ENCODE measurements at regions not wholly inside any gene's neighbourhood (a gene's known extent, or its start where the extent isn't known, plus 50 kb on each side); places are given as distances from the start of the nearest gene placed in this dataset.
"Not testable (repeated sequence)": the region's sequence is repeated elsewhere in the genome, so short reads cannot be mapped to it uniquely, and the experiment has no call there.

- DNase-seq = no peak
Observed at GRCh38 chr11:91596111-91596510, 628.5 kb upstream of the FAT3 start.

- DNase-seq = no peak
Observed at GRCh38 chr11:91591021-91591420, 633.6 kb upstream of the FAT3 start.

DNA sequence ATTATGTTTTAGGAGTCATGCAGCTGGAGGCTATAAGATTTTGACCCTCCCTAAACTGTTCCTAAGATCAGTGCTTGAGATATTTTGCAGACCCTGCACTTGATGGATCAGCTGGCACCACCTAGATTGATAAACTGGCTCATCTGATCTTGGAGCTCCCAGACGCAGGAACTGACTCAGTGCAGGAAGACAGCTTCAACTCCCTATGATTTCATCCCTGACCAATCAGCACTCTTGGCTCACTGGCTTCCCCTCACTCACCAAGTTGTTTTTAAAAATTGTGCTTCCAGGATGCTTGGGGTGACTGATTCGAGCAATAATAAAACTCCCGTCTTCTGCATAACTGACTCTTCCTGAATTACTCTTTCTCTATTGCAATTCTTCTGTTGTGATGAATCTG, 637.5 kb upstream of the FAT3 start:
- DNase-seq = no peak

GRCh38 chr11:91585035-91585801, 639.4 kb upstream of the FAT3 start:
- no peak for DNase-seq

DNA sequence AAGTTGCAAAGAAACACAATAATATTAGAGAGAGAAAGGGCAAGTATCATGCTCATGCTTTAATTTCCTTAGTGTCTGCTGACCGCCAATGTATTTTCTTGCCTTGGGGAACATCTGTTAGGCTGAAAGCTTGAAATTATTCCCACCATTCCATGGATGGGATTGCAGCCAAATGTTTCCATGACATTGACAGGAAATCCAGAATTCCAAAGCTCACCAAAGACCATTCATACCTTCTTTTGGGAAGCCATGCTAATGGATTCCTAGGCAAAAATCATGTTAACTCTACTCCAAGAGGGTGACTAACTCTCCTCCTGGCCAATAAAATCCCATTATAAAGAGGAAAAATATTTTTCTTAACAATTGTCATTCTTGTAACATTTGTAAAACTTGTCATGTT, 661.4 kb upstream of the FAT3 start:
- no peak for DNase-seq

DNA sequence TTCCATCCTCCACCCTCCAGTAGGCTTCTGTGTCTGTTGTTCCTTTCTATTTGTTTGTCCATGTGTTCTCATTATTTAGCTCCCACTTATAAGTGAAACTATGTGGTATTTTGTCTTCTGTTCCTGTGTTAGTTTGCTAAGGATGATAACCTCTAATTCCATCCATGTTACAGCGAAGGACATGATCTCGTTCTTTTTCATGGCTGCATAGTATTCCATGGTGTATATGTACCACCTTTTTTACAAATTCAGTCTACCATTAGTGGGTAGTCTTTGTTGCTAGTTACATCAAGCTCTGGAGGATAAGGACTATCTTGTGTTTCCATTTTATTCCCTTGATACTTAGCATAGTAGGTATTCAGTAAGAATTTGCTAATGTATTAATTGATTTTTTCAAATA, 664.2 kb upstream of the FAT3 start:
- no peak for DNase-seq

DNA sequence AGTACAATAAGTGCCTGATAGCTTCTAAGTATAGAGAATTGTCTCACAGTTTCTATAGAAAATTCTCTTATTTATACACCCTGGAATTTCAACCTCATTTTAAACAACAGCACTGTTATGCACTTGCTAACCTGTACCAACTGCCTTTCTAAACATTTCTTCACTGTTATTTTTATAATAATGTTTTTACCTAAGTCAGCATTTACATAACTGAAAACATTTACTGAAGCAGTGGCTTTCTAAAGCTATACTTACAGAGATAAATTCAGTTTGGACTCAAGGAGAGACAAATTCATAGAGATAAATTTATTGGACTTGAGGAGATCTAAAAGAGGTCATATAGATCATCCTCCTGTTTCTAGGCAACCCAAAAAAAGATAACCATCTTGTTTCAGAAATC, 686.6 kb upstream of the FAT3 start:
- no peak for DNase-seq

- no peak for DNase-seq
Observed at GRCh38 chr11:91536366-91536765, 688.3 kb upstream of the FAT3 start.

- no peak for DNase-seq
Observed at GRCh38 chr11:91528965-91529364, 695.7 kb upstream of the FAT3 start.

- DNase-seq = no peak
Observed at GRCh38 chr11:91527380-91528030, 697.1 kb upstream of the FAT3 start.

DNA sequence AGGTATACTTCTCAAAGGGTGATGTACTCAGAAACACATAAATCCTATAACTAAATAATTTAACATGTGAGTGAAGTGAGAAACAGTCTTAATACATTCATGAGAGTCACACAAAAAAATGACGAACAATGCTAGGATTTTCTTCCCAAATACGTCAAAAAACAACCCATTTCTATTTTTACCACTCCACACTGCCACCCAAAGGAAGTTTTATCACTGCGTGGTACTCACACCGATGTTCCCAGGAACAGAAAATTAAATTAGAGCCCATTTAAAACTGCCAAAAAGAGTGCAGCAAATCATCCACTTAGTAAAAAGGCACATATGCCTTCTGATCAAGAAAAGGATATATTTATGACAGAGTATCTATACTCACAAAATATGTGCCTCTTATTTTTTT, 710.9 kb upstream of the FAT3 start:
- DNase-seq = no peak

GRCh38 chr11:91497847-91498246, 726.8 kb upstream of the FAT3 start:
- DNase-seq = no peak

DNA sequence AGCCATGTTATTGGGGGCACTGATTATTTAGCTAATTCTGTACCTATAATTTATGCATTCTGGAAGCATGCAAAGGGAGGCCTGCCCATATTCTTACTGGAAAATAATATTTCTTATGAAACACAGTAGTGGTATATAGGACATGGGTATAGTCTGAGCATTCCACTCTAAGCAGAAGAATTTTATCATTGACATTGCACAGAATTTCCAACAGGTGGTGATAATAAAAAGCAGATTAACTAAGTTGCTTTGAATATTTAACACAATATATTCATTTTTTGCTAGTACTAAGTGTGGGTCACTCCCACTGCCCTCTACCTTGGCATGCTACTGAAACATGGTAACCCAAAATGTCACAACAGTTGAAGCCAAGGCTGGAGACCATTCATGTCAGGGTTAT, 728.8 kb upstream of the FAT3 start:
- DNase-seq = no peak

- DNase-seq = no peak
Observed at GRCh38 chr11:91489989-91490388, 734.6 kb upstream of the FAT3 start.

DNA sequence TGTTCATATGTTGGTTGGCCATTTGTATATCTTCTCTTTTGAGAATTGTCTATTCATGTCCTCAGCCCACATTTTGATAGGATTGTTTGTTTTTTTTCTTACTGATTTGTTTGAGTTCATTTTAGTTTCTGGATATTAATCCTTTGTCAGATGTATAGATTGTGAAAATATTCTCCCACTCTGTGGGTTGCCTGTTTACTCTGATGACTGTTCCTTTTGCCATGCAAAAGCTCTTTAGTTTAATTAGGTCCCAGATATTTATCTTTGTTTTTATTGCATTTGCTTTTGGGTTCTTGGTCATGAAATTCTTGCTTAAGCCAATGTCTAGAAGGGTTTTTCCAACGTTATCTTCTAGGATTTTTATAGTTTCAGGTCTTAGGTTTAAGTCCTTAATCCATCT, 740.7 kb upstream of the FAT3 start:
- not testable (repeated sequence) for DNase-seq

GRCh38 chr11:91481875-91482274, 742.7 kb upstream of the FAT3 start:
- not testable (repeated sequence) for DNase-seq

DNA sequence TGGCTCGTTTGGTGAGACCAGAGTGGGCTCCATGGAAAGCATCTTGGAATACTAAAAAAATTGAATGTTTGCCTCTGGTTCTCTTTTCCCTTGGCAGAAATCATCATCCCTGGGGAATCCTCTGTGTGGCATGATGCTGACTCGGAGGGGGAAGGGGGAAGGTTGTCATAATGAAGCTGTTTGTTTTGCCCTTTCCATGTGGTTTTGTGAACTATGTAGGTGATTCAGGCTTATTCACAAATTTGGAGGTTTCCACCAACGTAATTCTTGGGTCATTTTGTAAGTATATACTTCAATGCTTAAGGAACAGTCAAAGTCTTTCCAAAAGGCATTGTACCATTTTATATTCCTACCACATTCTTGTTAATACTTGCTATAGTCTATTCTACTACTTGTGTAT, 754.0 kb upstream of the FAT3 start:
- DNase-seq = no peak

GRCh38 chr11:91459840-91460239, 764.8 kb upstream of the FAT3 start:
- no peak for DNase-seq

- DNase-seq = no peak
Observed at GRCh38 chr11:91446267-91446666, 778.4 kb upstream of the FAT3 start.

DNA sequence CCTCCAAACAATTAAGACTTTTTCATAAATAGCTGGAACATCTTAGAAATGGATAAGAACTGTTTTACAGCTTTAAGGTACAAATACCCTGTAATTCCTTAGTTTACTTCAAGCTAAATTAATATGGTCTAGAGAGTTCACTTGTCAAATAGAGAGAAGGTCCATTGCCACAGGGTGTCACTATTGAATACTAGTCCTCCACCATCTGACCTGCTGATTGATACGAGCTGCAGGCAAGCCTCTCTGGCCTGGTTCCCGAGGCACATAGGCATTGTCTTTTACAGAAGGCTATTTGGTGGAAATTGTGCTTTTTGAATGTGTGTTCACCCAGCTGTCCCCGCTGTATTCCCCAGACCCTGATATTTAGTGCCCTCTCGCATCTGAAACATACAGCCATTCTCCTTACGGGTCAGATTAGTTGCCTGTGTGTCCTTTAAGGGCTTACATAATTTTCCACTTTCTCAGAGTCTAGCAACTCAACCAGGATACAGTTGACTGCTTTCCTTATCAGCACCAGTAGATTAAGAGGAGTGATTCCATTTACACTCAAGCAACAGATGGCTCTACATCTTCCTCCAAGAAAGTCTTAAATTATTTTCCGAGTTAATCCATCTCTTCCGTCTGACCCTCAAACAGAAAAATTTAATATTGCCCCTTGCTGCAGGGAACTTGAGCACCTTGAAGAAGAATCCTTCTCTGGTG, 788.8 kb upstream of the FAT3 start:
- no peak for DNase-seq

- no peak for DNase-seq
Observed at GRCh38 chr11:91433284-91434010, 791.2 kb upstream of the FAT3 start.

GRCh38 chr11:91421641-91422040, 803.0 kb upstream of the FAT3 start:
- peak; percentile 10 for DNase-seq

- DNase-seq = no peak
Observed at GRCh38 chr11:91407842-91408241, 816.8 kb upstream of the FAT3 start.

GRCh38 chr11:91406009-91406408, 818.6 kb upstream of the FAT3 start:
- no peak for DNase-seq

Measured in NCI-H1694 (cell line).